ENCODE measurements at regions not wholly inside any gene's neighbourhood (a gene's known extent, or its start where the extent isn't known, plus 50 kb on each side); places are given as distances from the start of the nearest gene placed in this dataset.

GRCh38 chr5:124342027-124342471, 404.4 kb downstream of the ZNF608 start:
- Histone ChIP-seq H4K20me1 (ENCODE audit: insufficient read depth, low read length) (no peaks in the 10 kb centered on the region), H3K36me3 (replicated peaks in 1 of 2; ENCODE audit: control insufficient read depth in 1 of 2, insufficient read depth in 2 of 2, low read length in 2 of 2) (no peaks in the 10 kb centered on the region), H3K4me2 (replicated peaks; ENCODE audit: extremely low read depth, low read length, poor library complexity, severe bottlenecking) (no peak overlapping the region), H3K79me2 (ENCODE audit: insufficient read depth, low read length) (no peaks in the 10 kb centered on the region), H2AFZ (ENCODE audit: insufficient read depth, low read depth, low read length, poor library complexity, severe bottlenecking) (no peak overlapping the region), H3K9me3 (replicated peaks in 1 of 2; ENCODE audit: control insufficient read depth in 1 of 2, insufficient read depth in 1 of 2, low read length in 2 of 2) (no peaks in the 10 kb centered on the region), H3K9ac (ENCODE audit: insufficient read depth, low read length, poor library complexity, severe bottlenecking) (no peak overlapping the region), H3K4me1 (ENCODE audit: control insufficient read depth in 1 of 2, insufficient read depth in 2 of 2, low read length in 2 of 2) (no peaks in the 10 kb centered on the region), H3K27ac (ENCODE audit: low read depth in 1 of 2, low read length in 2 of 2) (no peak overlapping the region), H3K27me3 (ENCODE audit: control insufficient read depth in 2 of 2, insufficient read depth in 2 of 2, low read length in 2 of 2) (no peaks in the 10 kb centered on the region), H3K4me3 (replicated peaks in 1 of 3; ENCODE audit: low read depth in 2 of 3, low read length in 3 of 3) (no peak overlapping the region)
- H3K9me3 Mint-ChIP-seq: peaks cover 0 to 8% (median 3%) of the 10 kb centered on the region in 7 donors
- TF ChIP-seq, protein P1, sequence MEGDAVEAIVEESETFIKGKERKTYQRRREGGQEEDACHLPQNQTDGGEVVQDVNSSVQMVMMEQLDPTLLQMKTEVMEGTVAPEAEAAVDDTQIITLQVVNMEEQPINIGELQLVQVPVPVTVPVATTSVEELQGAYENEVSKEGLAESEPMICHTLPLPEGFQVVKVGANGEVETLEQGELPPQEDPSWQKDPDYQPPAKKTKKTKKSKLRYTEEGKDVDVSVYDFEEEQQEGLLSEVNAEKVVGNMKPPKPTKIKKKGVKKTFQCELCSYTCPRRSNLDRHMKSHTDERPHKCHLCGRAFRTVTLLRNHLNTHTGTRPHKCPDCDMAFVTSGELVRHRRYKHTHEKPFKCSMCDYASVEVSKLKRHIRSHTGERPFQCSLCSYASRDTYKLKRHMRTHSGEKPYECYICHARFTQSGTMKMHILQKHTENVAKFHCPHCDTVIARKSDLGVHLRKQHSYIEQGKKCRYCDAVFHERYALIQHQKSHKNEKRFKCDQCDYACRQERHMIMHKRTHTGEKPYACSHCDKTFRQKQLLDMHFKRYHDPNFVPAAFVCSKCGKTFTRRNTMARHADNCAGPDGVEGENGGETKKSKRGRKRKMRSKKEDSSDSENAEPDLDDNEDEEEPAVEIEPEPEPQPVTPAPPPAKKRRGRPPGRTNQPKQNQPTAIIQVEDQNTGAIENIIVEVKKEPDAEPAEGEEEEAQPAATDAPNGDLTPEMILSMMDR (IDR thresholded peaks at IDR 0.05): no peak
- no peak overlapping the region for H3K27ac Mint-ChIP-seq
- H3K36me3 Mint-ChIP-seq: no peaks in the 10 kb centered on the region
- H3K4me3 Mint-ChIP-seq: no peak overlapping the region
- no peak for DNase-seq
- H3K4me1 Mint-ChIP-seq: no peaks in the 10 kb centered on the region
- WGBS (ENCODE audit: insufficient coverage): no CpG with 5 or more reads among the region's 1 CpG
- peaks cover 0 to 2% (median 0%) of the 10 kb centered on the region in 3 donors for H3K27me3 Mint-ChIP-seq (ENCODE audit: low read depth in 3 of 3)
- intact Hi-C loops (cut with micrococcal nuclease): no loop called here

DNA sequence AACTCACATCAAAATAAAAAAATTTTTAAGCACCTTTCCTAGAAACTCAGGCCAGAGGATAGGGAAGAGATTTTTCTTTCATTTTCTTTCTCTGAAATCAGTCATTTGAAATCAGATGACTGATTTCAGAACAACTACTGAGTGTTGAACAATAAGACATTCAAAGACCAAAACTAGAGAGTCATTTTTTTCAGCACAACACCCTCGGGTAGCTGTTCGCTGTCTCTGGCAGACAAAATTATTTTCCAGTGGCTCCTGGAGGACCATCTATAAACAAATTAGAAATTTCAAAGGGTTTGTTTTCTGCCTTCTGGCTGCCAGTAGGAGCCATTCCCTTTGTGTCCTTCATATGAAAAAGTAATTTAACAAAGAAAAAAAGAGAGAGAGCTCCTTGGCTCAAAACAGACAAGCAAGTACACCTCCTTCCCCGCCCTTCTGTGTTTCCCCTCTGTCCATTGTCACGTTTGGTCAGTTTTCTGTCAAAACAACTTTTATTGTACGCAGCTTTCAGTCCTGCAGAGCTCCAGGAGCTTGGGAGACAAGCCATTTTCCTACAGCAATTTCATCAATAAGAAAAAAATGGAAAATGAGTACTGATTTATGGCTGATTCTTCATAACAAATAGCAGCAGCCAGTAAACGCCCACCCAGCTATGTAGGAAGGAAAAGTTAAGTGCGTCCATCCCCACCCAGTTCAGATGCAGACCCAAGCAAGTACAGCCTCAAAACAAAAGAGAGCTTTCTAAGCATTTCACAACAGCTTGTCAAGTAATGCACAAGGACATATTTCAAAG, 405.2 kb downstream of the ZNF608 start:
- Histone ChIP-seq H2AFZ (ENCODE audit: insufficient read depth, low read depth, low read length, poor library complexity, severe bottlenecking) (no peak overlapping the region), H4K20me1 (ENCODE audit: insufficient read depth, low read length) (no peaks in the 10 kb centered on the region), H3K4me1 (ENCODE audit: control insufficient read depth in 1 of 2, insufficient read depth in 2 of 2, low read length in 2 of 2) (no peaks in the 10 kb centered on the region), H3K9me3 (replicated peaks in 1 of 2; ENCODE audit: control insufficient read depth in 1 of 2, insufficient read depth in 1 of 2, low read length in 2 of 2) (no peaks in the 10 kb centered on the region), H3K4me2 (replicated peaks; ENCODE audit: extremely low read depth, low read length, poor library complexity, severe bottlenecking) (no peak overlapping the region), H3K27me3 (ENCODE audit: control insufficient read depth in 2 of 2, insufficient read depth in 2 of 2, low read length in 2 of 2) (no peaks in the 10 kb centered on the region), H3K36me3 (replicated peaks in 1 of 2; ENCODE audit: control insufficient read depth in 1 of 2, insufficient read depth in 2 of 2, low read length in 2 of 2) (no peaks in the 10 kb centered on the region), H3K79me2 (ENCODE audit: insufficient read depth, low read length) (no peaks in the 10 kb centered on the region), H3K4me3 (replicated peaks in 1 of 3; ENCODE audit: low read depth in 2 of 3, low read length in 3 of 3) (no peak overlapping the region), H3K9ac (ENCODE audit: insufficient read depth, low read length, poor library complexity, severe bottlenecking) (no peak overlapping the region), H3K27ac (ENCODE audit: low read depth in 1 of 2, low read length in 2 of 2) (no peak overlapping the region)
- H3K4me3 Mint-ChIP-seq: no peak overlapping the region
- H3K4me1 Mint-ChIP-seq: no peaks in the 10 kb centered on the region
- H3K27ac Mint-ChIP-seq: no peak overlapping the region
- TF ChIP-seq, protein P1 (IDR thresholded peaks at IDR 0.05): no peak
- DNase-seq: no peak
- peaks cover 0 to 8% (median 3%) of the 10 kb centered on the region in 7 donors for H3K9me3 Mint-ChIP-seq
- intact Hi-C loops (cut with micrococcal nuclease): no loop called here
- peaks cover 0 to 2% (median 0%) of the 10 kb centered on the region in 3 donors for H3K27me3 Mint-ChIP-seq (ENCODE audit: low read depth in 3 of 3)
- WGBS (ENCODE audit: insufficient coverage): 100% methylated on average over 1 of the region's 7 CpGs
- H3K36me3 Mint-ChIP-seq: no peaks in the 10 kb centered on the region

Measured in CD14-positive monocyte (primary cell).